Ectodermal cell (in vitro differentiated cells): ENCODE measurements at regions not wholly inside any gene's neighbourhood (a gene's known extent, or its start where the extent isn't known, plus 50 kb on each side); places are given as distances from the start of the nearest gene placed in this dataset.

Experiments
- H3K27ac ChIP-seq: 2 replicates; pipeline ENCODE4 v1.7.0; 2013; ENCODE audit warnings: mild to moderate bottlenecking, low read depth, low read length; ENCODE audit not compliant: insufficient read depth, poor library complexity, severe bottlenecking
- H3K27me3 ChIP-seq: 2 replicates; pipeline ENCODE4 v1.7.0; 2013; ENCODE audit warnings: mild to moderate bottlenecking, low read length; ENCODE audit not compliant: insufficient read depth, control insufficient read depth, poor library complexity, severe bottlenecking
- H3K36me3 ChIP-seq: one replicate; pipeline ENCODE4 v1.7.0; 2013; ENCODE audit warnings: low read length; ENCODE audit not compliant: control insufficient read depth, insufficient read depth
- H3K4me1 ChIP-seq: one replicate; pipeline ENCODE4 v1.7.0; 2013; ENCODE audit warnings: low read length; ENCODE audit not compliant: control insufficient read depth, insufficient read depth
- H3K4me3 ChIP-seq: 2 replicates; pipeline ENCODE4 v1.7.0; 2013; ENCODE audit warnings: low read depth, low read length, control low read depth; ENCODE audit not compliant: insufficient read depth
- H3K9me3 ChIP-seq: 2 replicates; pipeline ENCODE4 v1.7.0; 2013; ENCODE audit warnings: mild to moderate bottlenecking, low read length, moderate library complexity; ENCODE audit not compliant: control insufficient read depth
- WGBS, 2 experiments: methylation state at CpG; one replicate each; pipeline ENCODE4 v1.1.7; 2013; ENCODE audit warnings: missing lambda C conversion rate in 2 of 2; 5-methylcytosine and 5-hydroxymethylcytosine counted together

GRCh38 chr6:25166955-25167748 is 112.0 kb upstream of the CARMIL1 start:
- Histone ChIP-seq H3K36me3 (no peaks in the 10 kb centered on the region), H3K4me3 (no peak overlapping the region), H3K9me3 (no peaks in the 10 kb centered on the region), H3K4me1 (no peaks in the 10 kb centered on the region), H3K27ac (no peak overlapping the region), H3K27me3 (no peaks in the 10 kb centered on the region)
- 91 to 97% methylated on average over 6 of the region's 6 CpGs for WGBS, 2 experiments

GRCh38 chr6:25167961-25168360 is 111.2 kb upstream of the CARMIL1 start:
- no peak overlapping the region for H3K4me3 ChIP-seq
- no peaks in the 10 kb centered on the region for H3K4me1 ChIP-seq
- no peaks in the 10 kb centered on the region for H3K9me3 ChIP-seq
- no peaks in the 10 kb centered on the region for H3K36me3 ChIP-seq
- no peak overlapping the region for H3K27ac ChIP-seq
- no peaks in the 10 kb centered on the region for H3K27me3 ChIP-seq
- 95 to 100% methylated on average over 1 of the region's 1 CpG for WGBS, 2 experiments

- 92 to 94% methylated on average over 3 of the region's 3 CpGs for WGBS, 2 experiments
- Histone ChIP-seq H3K36me3 (no peaks in the 10 kb centered on the region), H3K9me3 (no peaks in the 10 kb centered on the region), H3K27me3 (no peaks in the 10 kb centered on the region), H3K4me1 (no peaks in the 10 kb centered on the region), H3K27ac (no peak overlapping the region), H3K4me3 (no peak overlapping the region)
Measured at GRCh38 chr6:25168637-25169036, 110.5 kb upstream of the CARMIL1 start.

- H3K4me3 ChIP-seq: no peak overlapping the region
- H3K4me1 ChIP-seq: no peaks in the 10 kb centered on the region
- no peaks in the 10 kb centered on the region for H3K9me3 ChIP-seq
- no peaks in the 10 kb centered on the region for H3K27me3 ChIP-seq
- H3K27ac ChIP-seq: no peak overlapping the region
- no peaks in the 10 kb centered on the region for H3K36me3 ChIP-seq
Measured at GRCh38 chr6:25169553-25169952, 109.6 kb upstream of the CARMIL1 start.

GRCh38 chr6:25169961-25170360 is 109.2 kb upstream of the CARMIL1 start:
- Histone ChIP-seq H3K4me1 (no peaks in the 10 kb centered on the region), H3K27ac (no peak overlapping the region), H3K27me3 (no peaks in the 10 kb centered on the region), H3K4me3 (no peak overlapping the region), H3K9me3 (no peaks in the 10 kb centered on the region), H3K36me3 (no peaks in the 10 kb centered on the region)
- 92 to 94% methylated on average over 7 of the region's 7 CpGs for WGBS, 2 experiments

- no peak overlapping the region for H3K27ac ChIP-seq
Measured at GRCh38 chr6:25170640-25171039, 108.5 kb upstream of the CARMIL1 start.

GRCh38 chr6:25171301-25171700 is 107.9 kb upstream of the CARMIL1 start:
- Histone ChIP-seq H3K27ac (no peak overlapping the region), H3K4me1 (no peaks in the 10 kb centered on the region)
- WGBS, 2 experiments: 92 to 94% methylated on average over 1 of the region's 1 CpG

More at GRCh38 chr6:25170640-25171039, 108.5 kb upstream of the CARMIL1 start:
- Histone ChIP-seq H3K36me3 (no peaks in the 10 kb centered on the region), H3K9me3 (no peaks in the 10 kb centered on the region), H3K4me3 (no peak overlapping the region), H3K27me3 (no peaks in the 10 kb centered on the region), H3K4me1 (no peaks in the 10 kb centered on the region)

GRCh38 chr6:25172819-25173218 is 106.4 kb upstream of the CARMIL1 start:
- Histone ChIP-seq H3K27ac (no peak overlapping the region), H3K9me3 (no peaks in the 10 kb centered on the region)
- WGBS, 2 experiments: 91 to 94% methylated on average over 3 of the region's 3 CpGs

More at GRCh38 chr6:25171301-25171700, 107.9 kb upstream of the CARMIL1 start:
- Histone ChIP-seq H3K9me3 (no peaks in the 10 kb centered on the region), H3K27me3 (no peaks in the 10 kb centered on the region), H3K36me3 (no peaks in the 10 kb centered on the region), H3K4me3 (no peak overlapping the region)

GRCh38 chr6:25173246-25173645 is 105.9 kb upstream of the CARMIL1 start:
- Histone ChIP-seq H3K9me3 (no peaks in the 10 kb centered on the region), H3K36me3 (no peaks in the 10 kb centered on the region), H3K4me1 (no peaks in the 10 kb centered on the region), H3K27me3 (no peaks in the 10 kb centered on the region), H3K27ac (no peak overlapping the region), H3K4me3 (no peak overlapping the region)
- WGBS, 2 experiments: no CpG with 5 or more reads among the region's 1 CpG

More at GRCh38 chr6:25172819-25173218, 106.4 kb upstream of the CARMIL1 start:
- Histone ChIP-seq H3K4me3 (no peak overlapping the region), H3K4me1 (no peaks in the 10 kb centered on the region), H3K36me3 (no peaks in the 10 kb centered on the region), H3K27me3 (no peaks in the 10 kb centered on the region)

- Histone ChIP-seq H3K4me3 (no peak overlapping the region), H3K27ac (no peak overlapping the region), H3K9me3 (no peaks in the 10 kb centered on the region), H3K27me3 (no peaks in the 10 kb centered on the region), H3K4me1 (no peaks in the 10 kb centered on the region), H3K36me3 (no peaks in the 10 kb centered on the region)
- WGBS, 2 experiments: 89 to 96% methylated on average over 4 of the region's 4 CpGs
Measured at GRCh38 chr6:25173951-25174474, 105.2 kb upstream of the CARMIL1 start.
